ENCODE measurements at regions not wholly inside any gene's neighbourhood (a gene's known extent, or its start where the extent isn't known, plus 50 kb on each side); places are given as distances from the start of the nearest gene placed in this dataset.

DNA sequence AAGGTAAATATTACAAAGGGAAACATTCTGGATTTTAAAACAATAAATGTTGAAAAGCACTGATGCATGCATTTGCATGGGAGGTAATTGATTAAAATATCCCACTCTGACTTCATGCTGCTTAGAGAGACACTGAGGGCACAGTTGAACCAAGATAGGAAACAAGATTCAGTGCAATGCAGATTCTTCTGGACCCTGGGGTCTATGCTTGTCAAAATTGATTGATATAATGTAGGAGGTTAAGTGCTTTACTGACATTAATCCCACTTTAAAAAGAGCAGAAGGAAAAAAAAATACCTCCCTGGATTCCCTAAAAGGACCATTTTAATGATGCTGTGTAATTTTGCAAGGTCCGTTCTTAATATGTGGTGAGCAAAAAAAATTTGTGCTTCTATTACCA is 454.2 kb downstream of the GABRB3 start:
- H3K36me3 ChIP-seq = no peaks in the 10 kb centered on the region
- H3K4me1 ChIP-seq = no peaks in the 10 kb centered on the region
- TF ChIP-seq POLR2A (IDR thresholded peaks at IDR 0.05) (no peak), POLR2AphosphoS5 (IDR thresholded peaks at IDR 0.05; ENCODE audit: insufficient read depth in 1 of 2, low read depth in 1 of 2) (no peak)
- TF ChIP-seq, protein P1, sequence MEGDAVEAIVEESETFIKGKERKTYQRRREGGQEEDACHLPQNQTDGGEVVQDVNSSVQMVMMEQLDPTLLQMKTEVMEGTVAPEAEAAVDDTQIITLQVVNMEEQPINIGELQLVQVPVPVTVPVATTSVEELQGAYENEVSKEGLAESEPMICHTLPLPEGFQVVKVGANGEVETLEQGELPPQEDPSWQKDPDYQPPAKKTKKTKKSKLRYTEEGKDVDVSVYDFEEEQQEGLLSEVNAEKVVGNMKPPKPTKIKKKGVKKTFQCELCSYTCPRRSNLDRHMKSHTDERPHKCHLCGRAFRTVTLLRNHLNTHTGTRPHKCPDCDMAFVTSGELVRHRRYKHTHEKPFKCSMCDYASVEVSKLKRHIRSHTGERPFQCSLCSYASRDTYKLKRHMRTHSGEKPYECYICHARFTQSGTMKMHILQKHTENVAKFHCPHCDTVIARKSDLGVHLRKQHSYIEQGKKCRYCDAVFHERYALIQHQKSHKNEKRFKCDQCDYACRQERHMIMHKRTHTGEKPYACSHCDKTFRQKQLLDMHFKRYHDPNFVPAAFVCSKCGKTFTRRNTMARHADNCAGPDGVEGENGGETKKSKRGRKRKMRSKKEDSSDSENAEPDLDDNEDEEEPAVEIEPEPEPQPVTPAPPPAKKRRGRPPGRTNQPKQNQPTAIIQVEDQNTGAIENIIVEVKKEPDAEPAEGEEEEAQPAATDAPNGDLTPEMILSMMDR (IDR thresholded peaks at IDR 0.05) = no peak
- no peaks in the 10 kb centered on the region for H3K9me3 ChIP-seq
- intact Hi-C loops (cut with DNase I) = no loop called here
- no peak for DNase-seq (ENCODE audit: extremely low spot score in 2 of 2)
- H3K27me3 ChIP-seq = no peaks in the 10 kb centered on the region
- H3K27ac ChIP-seq = no peak overlapping the region
- H3K4me3 ChIP-seq = no peak overlapping the region

DNA sequence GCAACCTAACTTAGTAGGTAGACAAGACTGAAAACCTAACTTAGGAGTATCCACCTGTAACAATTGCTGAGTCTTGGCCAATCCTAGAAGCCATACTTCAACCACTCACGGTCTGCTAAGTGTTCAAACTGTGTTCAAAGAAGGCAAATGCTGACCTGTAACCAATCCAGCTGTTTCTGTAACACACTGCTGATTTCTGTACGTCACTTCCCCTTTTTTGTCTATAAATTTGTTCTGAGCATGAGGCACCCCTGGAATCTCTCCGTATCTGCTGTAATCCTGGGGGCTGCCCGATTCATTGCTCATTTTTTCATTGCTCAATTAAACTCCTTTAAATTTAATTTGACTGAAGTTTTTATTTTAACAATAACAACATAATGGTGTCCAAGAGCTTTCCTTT is 451.4 kb upstream of the ATP10A start:
- Histone ChIP-seq H3K27me3 (no peaks in the 10 kb centered on the region), H3K27ac (no peak overlapping the region), H3K36me3 (no peaks in the 10 kb centered on the region), H3K4me3 (no peak overlapping the region), H3K4me1 (no peaks in the 10 kb centered on the region), H3K9me3 (no peaks in the 10 kb centered on the region)
- intact Hi-C loops (cut with DNase I) = no loop called here
- no peak for TF ChIP-seq POLR2A (IDR thresholded peaks at IDR 0.05)
- TF ChIP-seq POLR2AphosphoS5 (IDR thresholded peaks at IDR 0.05; ENCODE audit: insufficient read depth in 1 of 2, low read depth in 1 of 2) = no peak
- TF ChIP-seq, protein P1 (IDR thresholded peaks at IDR 0.05) = no peak
- no peak for DNase-seq (ENCODE audit: extremely low spot score in 2 of 2)

DNA sequence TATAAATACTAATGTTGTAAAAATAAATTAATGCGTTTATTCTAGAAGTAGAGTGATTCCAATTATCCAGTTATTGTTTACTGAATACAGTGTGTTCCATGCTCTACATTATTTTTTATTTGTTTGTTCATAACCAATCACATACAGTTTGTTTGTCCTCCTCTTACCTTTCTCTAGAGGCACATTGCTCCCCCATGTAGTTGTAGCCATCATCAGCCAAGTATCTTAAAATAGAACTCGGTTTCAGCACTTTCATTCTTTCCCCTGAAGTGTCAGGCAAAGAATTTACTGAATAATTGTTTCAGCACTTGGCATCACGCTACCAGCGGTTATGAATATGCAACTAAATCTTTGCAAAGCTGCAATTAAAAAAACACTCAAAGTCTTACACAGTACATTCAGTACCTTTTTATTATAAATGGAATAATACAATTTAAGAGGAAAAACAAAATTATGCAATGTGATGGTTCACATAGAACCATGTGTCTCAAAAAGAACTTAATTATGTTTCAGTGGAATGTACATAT is 448.6 kb upstream of the ATP10A start:
- Histone ChIP-seq H3K36me3 (no peaks in the 10 kb centered on the region), H3K27ac (no peak overlapping the region)
- intact Hi-C loops (cut with DNase I) = no loop called here

DNA sequence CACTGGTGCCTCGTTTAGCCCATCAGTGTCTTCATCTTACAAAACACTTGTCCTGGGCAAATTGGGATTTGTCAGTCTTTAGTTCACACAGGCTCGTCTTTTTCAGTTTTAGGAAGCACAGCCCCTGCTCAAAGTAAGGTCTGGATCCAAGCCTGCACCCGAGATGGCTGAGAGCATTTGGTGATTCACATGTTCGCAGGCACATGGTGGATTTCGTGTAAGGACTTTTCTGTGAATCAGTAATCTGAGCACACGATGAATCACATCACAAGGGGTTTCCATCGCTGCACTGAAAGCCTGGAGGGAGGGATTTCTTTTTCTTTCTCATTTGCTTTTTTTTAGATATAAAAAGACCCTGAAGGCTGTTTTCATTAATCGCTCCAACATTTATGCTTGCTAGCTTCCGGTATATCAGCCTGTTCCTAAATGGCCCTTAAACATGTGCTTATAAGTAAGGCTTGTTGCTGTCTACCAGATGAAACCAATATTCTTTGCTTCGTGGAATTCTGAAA is 435.6 kb upstream of the ATP10A start:
- H3K4me3 ChIP-seq = no peak overlapping the region
- no peaks in the 10 kb centered on the region for H3K36me3 ChIP-seq
- intact Hi-C loops (cut with DNase I) = no loop called here
- H3K4me1 ChIP-seq = no peaks in the 10 kb centered on the region
- DNase-seq (ENCODE audit: extremely low spot score in 2 of 2) = no peak
- no peaks in the 10 kb centered on the region for H3K27me3 ChIP-seq
- TF ChIP-seq, protein P1 (IDR thresholded peaks at IDR 0.05) = no peak
- TF ChIP-seq POLR2AphosphoS5 (IDR thresholded peaks at IDR 0.05; ENCODE audit: insufficient read depth in 1 of 2, low read depth in 1 of 2) (no peak), POLR2A (IDR thresholded peaks at IDR 0.05) (no peak)
- no peaks in the 10 kb centered on the region for H3K9me3 ChIP-seq
- no peak overlapping the region for H3K27ac ChIP-seq

More for the DNA sequence above, 448.6 kb upstream of the ATP10A start:
- DNase-seq (ENCODE audit: extremely low spot score in 2 of 2) = no peak
- Histone ChIP-seq H3K4me3 (no peak overlapping the region), H3K27me3 (no peaks in the 10 kb centered on the region), H3K4me1 (no peaks in the 10 kb centered on the region), H3K9me3 (no peaks in the 10 kb centered on the region)
- TF ChIP-seq POLR2AphosphoS5 (IDR thresholded peaks at IDR 0.05; ENCODE audit: insufficient read depth in 1 of 2, low read depth in 1 of 2) (no peak), POLR2A (IDR thresholded peaks at IDR 0.05) (no peak)
- TF ChIP-seq, protein P1 (IDR thresholded peaks at IDR 0.05) = no peak

DNA sequence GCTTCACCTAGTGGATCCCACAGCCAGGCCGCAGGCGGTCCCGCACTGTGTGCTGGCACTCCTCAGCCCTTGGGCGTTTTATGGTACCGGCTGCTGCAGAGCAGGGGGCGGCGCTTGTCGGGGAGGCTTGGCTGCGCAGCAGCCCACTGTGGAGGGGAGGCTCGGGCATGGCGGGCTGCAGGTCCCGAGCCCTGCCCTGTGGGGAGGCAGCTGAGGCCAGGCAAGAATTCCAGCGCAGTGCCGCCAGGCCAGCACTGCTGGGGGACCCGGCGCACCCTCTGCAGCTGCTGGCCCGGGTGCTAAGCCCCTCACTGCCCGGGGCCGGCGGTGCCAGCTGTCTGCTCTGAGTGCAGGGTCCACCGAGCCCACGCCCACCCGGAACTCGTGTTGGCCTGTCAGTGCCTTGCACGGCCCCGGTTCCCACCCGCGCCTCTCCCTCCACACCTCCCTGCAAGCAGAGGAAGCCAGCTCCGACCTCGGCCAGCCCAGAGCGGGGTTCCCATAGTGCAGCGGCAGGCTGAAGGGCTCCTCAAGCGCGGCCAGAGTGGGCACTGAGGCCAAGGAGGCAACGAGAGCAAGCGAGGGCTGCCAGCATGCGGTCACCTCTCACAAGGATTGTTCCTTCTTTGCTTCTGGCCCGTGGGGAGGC is 435.0 kb upstream of the ATP10A start:
- Histone ChIP-seq H3K27ac (no peak overlapping the region), H3K4me1 (no peaks in the 10 kb centered on the region), H3K36me3 (no peaks in the 10 kb centered on the region), H3K4me3 (no peak overlapping the region), H3K9me3 (no peaks in the 10 kb centered on the region), H3K27me3 (no peaks in the 10 kb centered on the region)
- TF ChIP-seq POLR2A (IDR thresholded peaks at IDR 0.05) (no peak), POLR2AphosphoS5 (IDR thresholded peaks at IDR 0.05; ENCODE audit: insufficient read depth in 1 of 2, low read depth in 1 of 2) (no peak)
- TF ChIP-seq, protein P1 (IDR thresholded peaks at IDR 0.05) = no peak
- DNase-seq (ENCODE audit: extremely low spot score in 2 of 2) = no peak
- intact Hi-C loops (cut with DNase I) = no loop called here

Measured in vagina (tissue), 2 donors.